Left cardiac atrium (tissue), 4 donors: ENCODE measurements at regions not wholly inside any gene's neighbourhood (a gene's known extent, or its start where the extent isn't known, plus 50 kb on each side); places are given as distances from the start of the nearest gene placed in this dataset.

ENCODE experiments used
- ATAC-seq, 2 donors: fragments of 200-7000 bp; cut with Tn5 transposase; one replicate each; pipeline ENCODE4 v1.9.1; 2020; ENCODE audit warnings: mild to moderate bottlenecking in 2 of 2, moderate library complexity in 2 of 2
- DNase-seq: peaks from one replicate; pipeline ENCODE4 v3.0.0-alpha.2; 2020
- intact Hi-C, 2 donors: fragments of 100-400 bp; cut with DNase I; formaldehyde crosslinking; loops; one replicate each; pipeline versions ENCODE4 v1.14.1 to v1.15.1; 2022 to 2023
- donor health status: DM: no; HTN: yes; CAD: no.
- donor health status: DM: no; HTN: yes; CAD: no; lungs with severe emphysema.
- donor health status: DM: yes; HTN: yes; CAD: no.
- donor health status: Dilated cardiomyopathy.

GRCh38 chr1:222373831-222374602, 173.9 kb downstream of the HHIPL2 start:
- DNase-seq = no peak
- ATAC-seq = no peak
- intact Hi-C loops = no loop called here

DNA sequence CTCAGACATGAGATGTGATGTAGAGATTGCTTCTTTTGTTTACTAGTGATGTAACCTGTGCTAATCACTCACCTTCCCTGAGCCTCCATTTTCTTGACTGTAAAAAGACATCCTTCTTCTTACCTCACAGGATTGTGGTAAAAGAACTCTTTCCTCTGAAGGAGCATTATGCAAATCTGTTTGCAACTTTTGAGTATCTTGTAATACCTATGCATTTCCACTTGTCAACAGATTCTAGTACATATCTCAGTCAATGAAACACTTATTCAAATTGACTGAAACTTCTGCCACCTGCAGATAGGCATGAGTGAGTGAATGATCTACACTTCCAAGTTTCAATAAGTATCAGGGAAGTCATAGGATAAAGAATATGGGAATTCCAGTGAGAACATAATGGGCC, 174.7 kb downstream of the HHIPL2 start:
- DNase-seq (no peak), ATAC-seq (no peak)
- intact Hi-C loops = no loop called here

DNA sequence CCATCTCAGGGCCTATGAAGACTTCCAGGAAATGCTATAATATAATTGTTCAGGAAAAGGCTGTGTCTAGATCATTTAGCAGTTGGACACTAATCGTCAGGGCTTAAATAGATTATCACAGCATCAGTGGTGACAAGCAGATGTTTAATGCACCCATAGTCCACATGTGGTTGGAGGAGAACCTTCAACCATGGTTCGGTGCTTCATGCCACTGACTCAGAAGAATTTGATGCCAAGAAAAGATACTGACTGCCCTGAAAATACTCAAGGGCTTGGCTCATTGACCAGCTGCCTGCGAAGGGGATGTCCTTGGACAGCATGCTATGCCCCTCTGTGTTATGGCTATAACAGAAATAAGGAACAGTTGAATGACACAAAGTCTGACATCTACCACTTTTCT, 175.7 kb downstream of the HHIPL2 start:
- no peak for ATAC-seq
- intact Hi-C loops = no loop called here
- no peak for DNase-seq

GRCh38 chr1:222370913-222371675, 176.8 kb downstream of the HHIPL2 start:
- intact Hi-C loops = no loop called here
- ATAC-seq = no peak

DNA sequence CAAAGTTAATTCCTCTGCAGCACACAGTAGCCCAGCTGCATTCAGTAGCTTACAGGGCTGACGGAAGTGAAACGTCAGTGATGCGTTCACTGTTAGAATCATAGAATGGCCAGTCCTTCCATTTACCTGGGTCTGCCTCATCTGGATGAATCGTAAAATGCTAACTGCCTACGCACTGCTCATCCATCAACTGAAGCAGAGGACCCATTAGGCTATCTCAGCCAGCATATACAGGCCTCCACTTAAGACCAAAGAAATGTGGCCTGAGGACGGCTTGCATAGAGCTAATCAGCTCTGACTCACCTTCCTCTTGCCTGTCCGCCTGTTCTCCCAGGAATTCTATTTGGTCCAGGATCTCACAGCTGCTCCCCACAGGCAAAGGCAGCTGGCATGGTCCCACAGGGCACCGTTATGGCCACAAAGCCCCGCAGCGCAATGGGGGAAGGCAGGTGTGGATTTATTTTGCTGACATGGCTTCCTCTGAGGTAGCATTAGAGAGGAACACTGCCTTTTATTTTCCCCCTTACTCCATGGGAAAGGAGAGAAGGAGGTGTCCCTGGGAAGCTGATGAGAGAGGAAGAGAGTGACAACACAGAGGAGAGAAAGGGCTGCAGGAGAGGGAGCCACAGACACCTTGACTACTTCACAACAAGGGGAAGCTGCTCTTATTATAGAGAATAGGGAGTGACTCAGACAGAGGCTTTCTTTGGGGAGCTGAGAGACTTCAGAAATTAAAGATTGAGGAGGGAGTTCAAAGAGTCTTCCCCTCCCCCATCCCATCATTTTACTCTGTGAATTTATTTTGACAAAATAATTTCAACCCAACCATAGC, 177.6 kb downstream of the HHIPL2 start:
- ATAC-seq = no peak
- intact Hi-C loops = no loop called here
- DNase-seq = no peak

More at GRCh38 chr1:222370913-222371675, 176.8 kb downstream of the HHIPL2 start:
- DNase-seq = no peak

- ATAC-seq (no peak), DNase-seq (no peak)
- intact Hi-C loops = no loop called here
Measured at GRCh38 chr1:222369148-222369547, 178.8 kb downstream of the HHIPL2 start.

DNA sequence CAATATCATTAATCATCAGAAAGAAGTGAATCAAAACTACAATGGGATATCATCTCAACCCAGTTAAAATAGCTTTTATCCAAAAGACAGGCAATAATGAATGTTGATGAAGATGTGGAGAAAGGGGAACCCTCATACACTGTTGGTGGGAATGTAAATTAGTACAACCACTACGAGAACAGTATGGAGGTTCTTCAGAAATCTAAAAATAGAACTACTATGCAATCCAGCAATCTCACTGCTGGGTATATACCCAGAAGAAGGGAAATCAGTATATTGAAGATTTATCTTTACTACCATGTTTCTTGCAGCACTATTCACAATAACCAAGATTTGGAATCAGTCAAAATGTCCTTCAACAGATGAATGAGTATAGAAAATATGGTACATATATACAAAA, 189.8 kb downstream of the HHIPL2 start:
- DNase-seq = no peak
- ATAC-seq = no peak
- intact Hi-C loops = no loop called here

- DNase-seq (no peak), ATAC-seq (no peak)
- intact Hi-C loops = no loop called here
Measured at GRCh38 chr1:222357252-222357651, 190.7 kb downstream of the HHIPL2 start.

DNA sequence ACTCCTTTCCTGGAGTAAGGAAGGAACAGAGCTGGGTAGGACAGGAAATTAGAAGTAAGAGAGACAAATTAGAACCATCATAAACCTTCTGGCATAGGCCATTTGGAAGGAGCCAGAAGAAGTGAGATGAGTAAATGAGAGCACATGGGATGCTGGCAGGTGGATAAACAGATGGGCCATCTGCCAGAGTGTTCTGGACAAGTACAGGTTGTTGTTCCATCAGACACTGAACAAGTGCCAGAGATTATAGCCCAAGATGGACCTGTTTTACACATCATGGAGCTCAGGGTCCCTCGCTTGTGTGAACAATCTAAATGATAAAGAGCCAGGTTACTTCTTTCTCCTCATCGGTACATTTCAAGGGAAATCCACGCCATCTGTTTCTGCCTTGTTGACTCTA, 200.3 kb downstream of the HHIPL2 start:
- ATAC-seq (no peak), DNase-seq (no peak)
- intact Hi-C loops = no loop called here

- intact Hi-C loops = no loop called here
- DNase-seq (no peak), ATAC-seq (no peak)
Measured at GRCh38 chr1:222346955-222347354, 200.9 kb downstream of the HHIPL2 start.

- intact Hi-C loops = no loop called here
- no peak for DNase-seq
- no peak for ATAC-seq
Measured at GRCh38 chr1:222339376-222339947, 208.4 kb downstream of the HHIPL2 start.

- intact Hi-C loops = no loop called here
- DNase-seq = no peak
- ATAC-seq = no peak
Measured at GRCh38 chr1:222335586-222335985, 212.3 kb downstream of the HHIPL2 start.

DNA sequence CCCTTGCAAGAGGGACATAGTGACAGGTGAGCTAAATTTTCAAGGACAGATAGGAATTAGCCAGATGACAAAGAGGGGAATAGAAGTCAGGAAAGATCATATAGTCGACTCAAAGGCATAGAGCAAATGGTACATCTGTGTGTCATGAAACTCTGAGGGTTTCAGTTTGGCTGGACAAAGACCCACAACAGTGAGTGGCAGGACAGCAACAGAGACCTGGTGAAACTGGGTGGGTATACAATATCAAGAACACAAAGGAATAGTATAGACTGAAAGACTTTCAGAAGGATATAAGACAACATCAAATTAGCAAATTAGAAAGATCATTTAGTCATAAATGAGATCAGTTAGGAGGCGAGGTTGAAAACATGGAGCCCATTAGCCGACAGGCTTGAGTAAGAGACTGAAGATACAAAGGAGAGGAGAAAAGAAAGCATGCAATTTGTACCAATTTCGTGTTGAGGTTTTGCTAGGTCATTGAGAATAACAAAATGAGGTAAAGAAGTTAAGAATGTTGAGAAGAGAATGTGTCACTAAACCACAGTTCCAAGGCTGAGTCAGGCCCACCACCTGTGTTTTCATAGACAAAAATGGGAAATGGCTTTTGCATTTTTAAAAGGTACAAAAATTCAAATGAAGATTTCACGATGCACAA, 213.8 kb downstream of the HHIPL2 start:
- ATAC-seq = no peak
- DNase-seq = no peak
- intact Hi-C loops = no loop called here

GRCh38 chr1:222331765-222332164, 216.1 kb downstream of the HHIPL2 start:
- ATAC-seq (no peak), DNase-seq (no peak)
- intact Hi-C loops = no loop called here

GRCh38 chr1:222331340-222331739, 216.6 kb downstream of the HHIPL2 start:
- intact Hi-C loops = no loop called here

GRCh38 chr1:222329493-222330045, 218.3 kb downstream of the HHIPL2 start:
- DNase-seq (no peak), ATAC-seq (no peak)
- intact Hi-C loops = loop anchor here in 1 of 2 donors (10.0 kb wide), 1 partner anchor 65 kb away; no protein-coding TSS in a partner anchor

More at GRCh38 chr1:222331340-222331739, 216.6 kb downstream of the HHIPL2 start:
- DNase-seq (no peak), ATAC-seq (no peak)

- no peak for DNase-seq
- intact Hi-C loops = loop anchor here in 1 of 2 donors (10.0 kb wide), 1 partner anchor 62 kb away; no protein-coding TSS in a partner anchor
- ATAC-seq = no peak
Measured at GRCh38 chr1:222326710-222327036, 221.2 kb downstream of the HHIPL2 start.

DNA sequence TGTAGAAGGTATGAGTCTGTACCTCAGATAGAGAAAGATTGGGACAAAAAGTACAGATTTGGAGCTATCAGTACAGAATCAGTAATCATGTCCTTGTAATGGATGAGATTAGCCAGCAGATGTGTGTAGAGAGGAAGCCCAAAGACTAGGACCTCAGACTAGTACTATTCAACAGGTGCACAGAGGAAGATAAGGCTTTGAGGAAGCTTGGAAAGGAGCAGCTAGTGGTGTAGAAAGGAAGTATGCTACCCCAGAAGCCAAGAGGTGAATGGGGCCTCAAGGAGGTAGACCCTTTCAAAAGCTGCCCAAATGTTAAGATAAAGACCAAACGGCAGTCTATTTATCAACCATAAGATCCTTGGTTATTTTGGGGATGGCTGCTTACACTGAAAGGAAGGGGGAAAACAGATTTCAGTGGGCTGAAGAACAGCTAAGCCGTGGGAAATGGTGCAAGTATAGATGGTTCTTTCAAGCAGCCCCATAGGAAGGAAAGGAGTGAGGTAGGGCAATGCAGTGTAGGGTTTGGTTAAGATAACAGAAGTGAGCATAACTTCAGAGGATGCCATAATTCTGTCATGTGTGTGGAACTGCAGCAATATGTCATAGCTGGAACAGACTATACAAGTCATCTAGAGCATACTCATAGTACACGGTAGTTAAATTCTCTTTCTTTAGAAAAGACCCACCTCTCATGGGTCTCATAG, 221.7 kb downstream of the HHIPL2 start:
- no peak for DNase-seq
- no peak for ATAC-seq
- intact Hi-C loops = loop anchor here in 1 of 2 donors (10.0 kb wide), 1 partner anchor 61 kb away; no protein-coding TSS in a partner anchor
